GM03348 (cell line): ENCODE measurements at regions not wholly inside any gene's neighbourhood (a gene's known extent, or its start where the extent isn't known, plus 50 kb on each side); places are given as distances from the start of the nearest gene placed in this dataset.
"Not testable (repeated sequence)": the region's sequence is repeated elsewhere in the genome, so short reads cannot be mapped to it uniquely, and the experiment has no call there.

Source experiments
- DNase-seq: peaks from one replicate; pipeline ENCODE4 v3.0.0; 2012; ENCODE audit warnings: low spot score

- no peak for DNase-seq
Measured at GRCh38 chr4:160091631-160092030, 988.8 kb downstream of the RAPGEF2 start.

GRCh38 chr4:160100316-160100715 lies 997.4 kb downstream of the RAPGEF2 start:
- DNase-seq = no peak

- no peak for DNase-seq
Measured at GRCh38 chr4:160110891-160111290, 1008.0 kb downstream of the RAPGEF2 start.

- no peak for DNase-seq
Measured at GRCh38 chr4:160117686-160118085, 1014.8 kb downstream of the RAPGEF2 start.

- DNase-seq = not testable (repeated sequence)
Measured at GRCh38 chr4:160125576-160126287, 1022.9 kb downstream of the RAPGEF2 start.

GRCh38 chr4:160127211-160127610 lies 1024.3 kb downstream of the RAPGEF2 start:
- DNase-seq = no peak

GRCh38 chr4:160129439-160129838 lies 1026.6 kb downstream of the RAPGEF2 start:
- no peak for DNase-seq

- no peak for DNase-seq
Measured at GRCh38 chr4:160136021-160136420, 1033.1 kb downstream of the RAPGEF2 start.

GRCh38 chr4:160141206-160141605 lies 1038.3 kb downstream of the RAPGEF2 start:
- no peak for DNase-seq

- no peak for DNase-seq
Measured at GRCh38 chr4:160142579-160142978, 1039.7 kb downstream of the RAPGEF2 start.

GRCh38 chr4:160143574-160143973 lies 1040.7 kb downstream of the RAPGEF2 start:
- no peak for DNase-seq

- DNase-seq = no peak
Measured at GRCh38 chr4:160159457-160159856, 1056.6 kb downstream of the RAPGEF2 start.

- no peak for DNase-seq
Measured at GRCh38 chr4:160161026-160161425, 1058.1 kb downstream of the RAPGEF2 start.

GRCh38 chr4:160175064-160175643 lies 1072.3 kb downstream of the RAPGEF2 start:
- DNase-seq = no peak

- DNase-seq = no peak
Measured at GRCh38 chr4:160180211-160180610, 1077.3 kb downstream of the RAPGEF2 start.

GRCh38 chr4:160182727-160183126 lies 1079.8 kb downstream of the RAPGEF2 start:
- no peak for DNase-seq

- no peak for DNase-seq
Measured at GRCh38 chr4:160184884-160185283, 1082.0 kb downstream of the RAPGEF2 start.

- no peak for DNase-seq
Measured at GRCh38 chr4:160193787-160194186, 1090.9 kb downstream of the RAPGEF2 start.

- no peak for DNase-seq
Measured at GRCh38 chr4:160194716-160195115, 1091.8 kb downstream of the RAPGEF2 start.

- DNase-seq = no peak
Measured at GRCh38 chr4:160202802-160203201, 1099.9 kb downstream of the RAPGEF2 start.

GRCh38 chr4:160212078-160212477 lies 1109.2 kb downstream of the RAPGEF2 start:
- DNase-seq = no peak

- no peak for DNase-seq
Measured at GRCh38 chr4:160213366-160213765, 1110.5 kb downstream of the RAPGEF2 start.

- DNase-seq = no peak
Measured at GRCh38 chr4:160217352-160217751, 1114.5 kb downstream of the RAPGEF2 start.

- no peak for DNase-seq
Measured at GRCh38 chr4:160224049-160224448, 1121.2 kb downstream of the RAPGEF2 start.
